Upper lobe of left lung (tissue), 4 donors: ENCODE measurements at regions not wholly inside any gene's neighbourhood (a gene's known extent, or its start where the extent isn't known, plus 50 kb on each side); places are given as distances from the start of the nearest gene placed in this dataset.

Experiments used
- CTCF ChIP-seq, 6 experiments: fragments of 450-650 bp in 4 of 6; fragments of 200-600 bp in 2 of 6; sonication (generic) in 2 of 6; IDR thresholded peaks; one replicate each; pipeline ENCODE4 v1.5.1; 2016 to 2019; ENCODE audit warnings: antibody characterized with exemption in 6 of 6
- POLR2A ChIP-seq, 4 donors: fragments of 450-650 bp; IDR thresholded peaks; one replicate each; pipeline ENCODE4 v1.5.1; 2016 to 2017; ENCODE audit warnings: antibody characterized with exemption in 4 of 4, mild to moderate bottlenecking in 2 of 4
- POLR2AphosphoS5 ChIP-seq, 2 donors: sonication (generic); formaldehyde crosslinking; IDR thresholded peaks; one replicate each; pipeline ENCODE4 v1.5.1; 2017; ENCODE audit warnings: antibody characterized with exemption in 2 of 2

GRCh38 chr3:102238362-102238761 is 196.5 kb upstream of the ZPLD1 start:
- TF ChIP-seq CTCF (IDR thresholded peaks at IDR 0.05) (no peak), POLR2A (IDR thresholded peaks at IDR 0.05) (no peak), POLR2AphosphoS5 (IDR thresholded peaks at IDR 0.05) (no peak)
